ENCODE measurements at regions not wholly inside any gene's neighbourhood (a gene's known extent, or its start where the extent isn't known, plus 50 kb on each side); places are given as distances from the start of the nearest gene placed in this dataset.

DNA sequence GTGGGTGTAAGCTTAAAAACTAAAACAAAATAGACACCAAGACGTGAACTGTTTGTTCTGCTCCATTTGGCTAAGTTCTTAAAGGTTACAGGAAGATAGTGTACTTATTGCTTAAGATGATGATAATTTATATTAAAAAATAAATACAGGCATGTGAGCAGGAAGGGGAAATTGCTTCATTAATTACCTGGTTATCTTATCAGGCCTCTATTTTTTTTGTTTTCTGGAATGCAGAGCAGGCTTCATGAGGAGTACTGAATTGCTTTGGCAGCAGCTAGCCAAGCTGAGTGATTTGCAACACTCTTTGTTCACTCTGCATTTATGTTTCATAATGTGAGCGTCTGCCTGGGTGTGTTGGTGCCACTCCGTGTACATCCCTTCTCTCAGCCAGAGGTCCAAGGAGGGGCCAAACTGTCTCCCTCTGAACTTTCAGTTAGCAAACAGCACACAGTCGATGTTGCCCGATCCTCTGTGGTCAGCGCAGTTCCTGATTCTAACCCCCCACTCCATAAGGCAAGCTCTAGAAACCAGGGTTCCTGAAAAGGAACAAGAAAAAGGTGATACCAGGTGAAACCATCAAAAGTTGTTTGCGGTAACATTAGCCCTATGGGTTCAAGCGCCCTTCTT, 348.2 kb downstream of the SPRY1 start:
- Histone ChIP-seq H3K36me3 (ENCODE audit: control insufficient read depth in 1 of 2, insufficient read depth in 2 of 2, low read length in 1 of 2) (no peaks in the 10 kb centered on the region), H3K4me1 (ENCODE audit: control insufficient read depth in 1 of 2, insufficient read depth in 2 of 2, low read length in 2 of 2) (no peaks in the 10 kb centered on the region), H3K9me3 (ENCODE audit: control insufficient read depth, low read length) (no peaks in the 10 kb centered on the region), H3K27me3 (ENCODE audit: control insufficient read depth in 1 of 2, insufficient read depth in 2 of 2, low read length in 1 of 2) (no peaks in the 10 kb centered on the region), H3K4me3 (ENCODE audit: low read length in 2 of 2) (no peak overlapping the region), H3K27ac (ENCODE audit: low read depth in 1 of 2, low read length in 2 of 2) (peak overlapping the region in 1 of 2 donors; percentile 3)
- peak in 1 of 2 donors; percentile 32 for DNase-seq
- intact Hi-C loops (cut with DNase I) = no loop called here
- peak; percentile 81 for ATAC-seq (ENCODE audit: low FRiP score)
- 66 to 74% methylated on average over 8 of the region's 8 CpGs for WGBS, 2 donors

DNA sequence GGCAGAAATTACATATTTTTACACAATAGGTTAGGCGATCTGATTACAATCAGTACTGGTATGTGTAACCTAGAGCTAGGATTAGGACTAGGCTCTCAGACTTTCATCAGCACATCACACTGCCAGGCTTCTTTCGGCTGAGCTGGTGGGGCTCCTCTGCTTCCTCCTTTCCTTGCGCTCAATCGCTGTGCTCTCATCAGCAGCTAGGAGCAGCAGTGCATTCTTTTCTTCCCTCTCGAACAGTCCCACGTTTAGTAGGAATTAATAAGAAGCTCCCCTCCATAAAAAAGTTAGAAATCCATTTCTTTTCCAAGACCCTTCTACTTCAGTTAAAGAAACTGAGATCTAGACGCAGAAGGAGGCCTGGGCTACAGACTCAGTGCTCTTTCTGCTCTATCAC, 350.4 kb downstream of the SPRY1 start:
- no peak for ATAC-seq (ENCODE audit: low FRiP score)

DNA sequence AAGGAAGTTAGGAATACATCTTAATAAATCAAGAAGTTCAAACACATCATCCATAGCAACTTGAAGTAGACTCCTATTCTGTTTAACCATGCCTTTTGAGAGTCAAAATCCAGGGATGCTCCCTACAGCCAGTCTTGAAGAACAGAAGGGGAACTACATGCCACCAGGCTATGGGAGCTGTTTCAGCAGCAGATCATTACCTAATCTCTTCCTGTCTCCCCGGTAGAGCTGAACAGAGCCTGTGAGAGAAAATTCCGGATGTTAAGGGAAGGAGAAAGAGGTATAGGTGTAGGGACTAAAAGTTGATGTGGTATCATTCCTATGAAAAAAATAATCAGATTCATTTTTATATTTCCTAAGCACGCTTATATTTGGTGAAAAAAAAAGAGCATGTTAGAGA, 352.2 kb downstream of the SPRY1 start:
- ATAC-seq (ENCODE audit: low FRiP score) = no peak
- intact Hi-C loops (cut with DNase I) = no loop called here

More for the DNA sequence above, 350.4 kb downstream of the SPRY1 start:
- Histone ChIP-seq H3K27me3 (ENCODE audit: control insufficient read depth in 1 of 2, insufficient read depth in 2 of 2, low read length in 1 of 2) (no peaks in the 10 kb centered on the region), H3K36me3 (ENCODE audit: control insufficient read depth in 1 of 2, insufficient read depth in 2 of 2, low read length in 1 of 2) (no peaks in the 10 kb centered on the region), H3K4me1 (ENCODE audit: control insufficient read depth in 1 of 2, insufficient read depth in 2 of 2, low read length in 2 of 2) (no peaks in the 10 kb centered on the region), H3K9me3 (ENCODE audit: control insufficient read depth, low read length) (no peaks in the 10 kb centered on the region), H3K4me3 (ENCODE audit: low read length in 2 of 2) (no peak overlapping the region), H3K27ac (ENCODE audit: low read depth in 1 of 2, low read length in 2 of 2) (no peak overlapping the region)
- intact Hi-C loops (cut with DNase I) = no loop called here
- no peak for DNase-seq
- WGBS, 2 donors = 37 to 41% methylated on average over 7 of the region's 7 CpGs

GRCh38 chr4:123749383-123749782, 352.8 kb downstream of the SPRY1 start:
- ATAC-seq (ENCODE audit: low FRiP score) (peak; percentile 62), DNase-seq (peak in 1 of 2 donors; percentile 48)
- 71 to 73% methylated on average over 7 of the region's 7 CpGs for WGBS, 2 donors
- Histone ChIP-seq H3K4me3 (ENCODE audit: low read length in 2 of 2) (no peak overlapping the region), H3K27ac (ENCODE audit: low read depth in 1 of 2, low read length in 2 of 2) (no peak overlapping the region), H3K9me3 (ENCODE audit: control insufficient read depth, low read length) (no peaks in the 10 kb centered on the region), H3K36me3 (ENCODE audit: control insufficient read depth in 1 of 2, insufficient read depth in 2 of 2, low read length in 1 of 2) (no peaks in the 10 kb centered on the region), H3K27me3 (ENCODE audit: control insufficient read depth in 1 of 2, insufficient read depth in 2 of 2, low read length in 1 of 2) (no peaks in the 10 kb centered on the region), H3K4me1 (ENCODE audit: control insufficient read depth in 1 of 2, insufficient read depth in 2 of 2, low read length in 2 of 2) (no peaks in the 10 kb centered on the region)
- intact Hi-C loops (cut with DNase I) = no loop called here

More for the DNA sequence above, 352.2 kb downstream of the SPRY1 start:
- DNase-seq = no peak
- Histone ChIP-seq H3K9me3 (ENCODE audit: control insufficient read depth, low read length) (no peaks in the 10 kb centered on the region), H3K4me1 (ENCODE audit: control insufficient read depth in 1 of 2, insufficient read depth in 2 of 2, low read length in 2 of 2) (no peaks in the 10 kb centered on the region), H3K27me3 (ENCODE audit: control insufficient read depth in 1 of 2, insufficient read depth in 2 of 2, low read length in 1 of 2) (no peaks in the 10 kb centered on the region), H3K27ac (ENCODE audit: low read depth in 1 of 2, low read length in 2 of 2) (no peak overlapping the region), H3K4me3 (ENCODE audit: low read length in 2 of 2) (no peak overlapping the region), H3K36me3 (ENCODE audit: control insufficient read depth in 1 of 2, insufficient read depth in 2 of 2, low read length in 1 of 2) (no peaks in the 10 kb centered on the region)
- WGBS, 2 donors = 82 to 85% methylated on average over 3 of the region's 3 CpGs

DNA sequence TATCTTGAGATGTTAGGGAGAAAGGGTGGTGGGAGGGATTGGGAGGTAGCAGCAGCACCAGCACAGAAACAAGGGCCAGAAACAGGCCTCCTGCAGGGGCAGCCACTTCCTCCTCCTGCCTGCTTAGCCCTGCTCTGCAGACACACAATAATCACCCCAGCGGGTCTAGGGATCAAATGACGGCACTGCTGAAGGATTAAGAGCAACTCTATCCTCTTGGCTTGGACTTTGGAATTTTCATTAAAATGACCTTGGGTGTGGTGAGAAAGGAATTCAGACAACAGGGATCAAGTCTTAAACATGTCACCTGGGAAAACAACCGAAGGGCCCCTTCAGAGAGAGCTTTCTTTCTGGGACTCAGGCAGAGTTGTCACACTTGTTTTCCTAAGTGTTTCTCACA, 353.4 kb downstream of the SPRY1 start:
- Histone ChIP-seq H3K4me1 (ENCODE audit: control insufficient read depth in 1 of 2, insufficient read depth in 2 of 2, low read length in 2 of 2) (no peaks in the 10 kb centered on the region), H3K27me3 (ENCODE audit: control insufficient read depth in 1 of 2, insufficient read depth in 2 of 2, low read length in 1 of 2) (no peaks in the 10 kb centered on the region), H3K9me3 (ENCODE audit: control insufficient read depth, low read length) (no peaks in the 10 kb centered on the region), H3K27ac (ENCODE audit: low read depth in 1 of 2, low read length in 2 of 2) (no peak overlapping the region), H3K4me3 (ENCODE audit: low read length in 2 of 2) (no peak overlapping the region), H3K36me3 (ENCODE audit: control insufficient read depth in 1 of 2, insufficient read depth in 2 of 2, low read length in 1 of 2) (no peaks in the 10 kb centered on the region)
- ATAC-seq (ENCODE audit: low FRiP score) (no peak), DNase-seq (no peak)
- WGBS, 2 donors = 89 to 94% methylated on average over 3 of the region's 3 CpGs
- intact Hi-C loops (cut with DNase I) = no loop called here

- ATAC-seq (ENCODE audit: low FRiP score) (no peak), DNase-seq (no peak)
- intact Hi-C loops (cut with DNase I) = no loop called here
- 73 to 98% methylated on average over 2 of the region's 2 CpGs for WGBS, 2 donors
- Histone ChIP-seq H3K27me3 (ENCODE audit: control insufficient read depth in 1 of 2, insufficient read depth in 2 of 2, low read length in 1 of 2) (no peaks in the 10 kb centered on the region), H3K9me3 (ENCODE audit: control insufficient read depth, low read length) (no peaks in the 10 kb centered on the region), H3K36me3 (ENCODE audit: control insufficient read depth in 1 of 2, insufficient read depth in 2 of 2, low read length in 1 of 2) (no peaks in the 10 kb centered on the region), H3K27ac (ENCODE audit: low read depth in 1 of 2, low read length in 2 of 2) (no peak overlapping the region), H3K4me3 (ENCODE audit: low read length in 2 of 2) (no peak overlapping the region), H3K4me1 (ENCODE audit: control insufficient read depth in 1 of 2, insufficient read depth in 2 of 2, low read length in 2 of 2) (no peaks in the 10 kb centered on the region)
Measured at GRCh38 chr4:123755655-123756054, 359.1 kb downstream of the SPRY1 start.

GRCh38 chr4:123767806-123768205, 371.2 kb downstream of the SPRY1 start:
- Histone ChIP-seq H3K27ac (ENCODE audit: low read depth in 1 of 2, low read length in 2 of 2) (no peak overlapping the region), H3K36me3 (ENCODE audit: control insufficient read depth in 1 of 2, insufficient read depth in 2 of 2, low read length in 1 of 2) (no peaks in the 10 kb centered on the region), H3K4me1 (ENCODE audit: control insufficient read depth in 1 of 2, insufficient read depth in 2 of 2, low read length in 2 of 2) (no peaks in the 10 kb centered on the region), H3K27me3 (ENCODE audit: control insufficient read depth in 1 of 2, insufficient read depth in 2 of 2, low read length in 1 of 2) (no peaks in the 10 kb centered on the region), H3K4me3 (ENCODE audit: low read length in 2 of 2) (no peak overlapping the region), H3K9me3 (ENCODE audit: control insufficient read depth, low read length) (no peaks in the 10 kb centered on the region)
- WGBS, 2 donors = 33 to 34% methylated on average over 2 of the region's 2 CpGs
- intact Hi-C loops (cut with DNase I) = loop anchor here (5.0 to 10.0 kb wide), 2 partner anchors 557 to 631 kb away; no protein-coding TSS in a partner anchor
- no peak for DNase-seq
- no peak for ATAC-seq (ENCODE audit: low FRiP score)

- H3K27ac ChIP-seq (ENCODE audit: low read depth in 1 of 2, low read length in 2 of 2) = no peak overlapping the region
- H3K4me1 ChIP-seq (ENCODE audit: control insufficient read depth in 1 of 2, insufficient read depth in 2 of 2, low read length in 2 of 2) = no peaks in the 10 kb centered on the region
- intact Hi-C loops (cut with DNase I) = loop anchor here (5.0 to 10.0 kb wide), 3 partner anchors 341 to 491 kb away; no protein-coding TSS in a partner anchor
- DNase-seq = no peak
- no peak for ATAC-seq (ENCODE audit: low FRiP score)
- no peaks in the 10 kb centered on the region for H3K9me3 ChIP-seq (ENCODE audit: control insufficient read depth, low read length)
- H3K36me3 ChIP-seq (ENCODE audit: control insufficient read depth in 1 of 2, insufficient read depth in 2 of 2, low read length in 1 of 2) = no peaks in the 10 kb centered on the region
- 96% methylated on average over 3 of the region's 3 CpGs for WGBS, 2 donors
- H3K27me3 ChIP-seq (ENCODE audit: control insufficient read depth in 1 of 2, insufficient read depth in 2 of 2, low read length in 1 of 2) = no peaks in the 10 kb centered on the region
- no peak overlapping the region for H3K4me3 ChIP-seq (ENCODE audit: low read length in 2 of 2)
Measured at GRCh38 chr4:123770884-123771283, 374.3 kb downstream of the SPRY1 start.

DNA sequence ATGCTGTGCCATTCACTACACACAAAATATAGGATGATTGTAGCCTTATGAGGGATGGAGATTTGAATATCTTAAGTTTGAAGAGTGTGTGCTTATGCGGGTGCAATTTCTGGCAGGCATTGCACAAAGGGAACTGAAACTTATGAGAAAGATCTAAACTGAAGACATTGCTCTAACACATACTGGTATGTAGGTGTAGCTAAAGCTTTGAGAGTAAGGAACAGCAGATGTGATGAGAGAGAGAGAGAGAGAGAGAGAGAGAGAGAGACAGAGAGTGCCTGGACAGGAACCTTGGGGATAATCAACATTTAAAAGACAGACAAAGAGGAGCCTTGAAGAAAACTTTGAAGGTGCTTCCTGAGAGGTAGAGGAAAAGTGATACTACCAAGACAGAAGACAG, 379.7 kb downstream of the SPRY1 start:
- ATAC-seq (ENCODE audit: low FRiP score) (no peak), DNase-seq (no peak)
- no peak overlapping the region for H3K27ac ChIP-seq (ENCODE audit: low read depth in 1 of 2, low read length in 2 of 2)
- H3K9me3 ChIP-seq (ENCODE audit: control insufficient read depth, low read length) = no peaks in the 10 kb centered on the region
- intact Hi-C loops (cut with DNase I) = loop anchor here in 1 of 2 donors (10.0 kb wide), 1 partner anchor 339 kb away; no protein-coding TSS in a partner anchor
- H3K4me3 ChIP-seq (ENCODE audit: low read length in 2 of 2) = no peak overlapping the region
- no peaks in the 10 kb centered on the region for H3K4me1 ChIP-seq (ENCODE audit: control insufficient read depth in 1 of 2, insufficient read depth in 2 of 2, low read length in 2 of 2)
- no peaks in the 10 kb centered on the region for H3K27me3 ChIP-seq (ENCODE audit: control insufficient read depth in 1 of 2, insufficient read depth in 2 of 2, low read length in 1 of 2)
- H3K36me3 ChIP-seq (ENCODE audit: control insufficient read depth in 1 of 2, insufficient read depth in 2 of 2, low read length in 1 of 2) = no peaks in the 10 kb centered on the region
- 92 to 95% methylated on average over 1 of the region's 1 CpG for WGBS, 2 donors

All from aorta (tissue), 5 donors.